K562 (cell line): ENCODE measurements at regions not wholly inside any gene's neighbourhood (a gene's known extent, or its start where the extent isn't known, plus 50 kb on each side); places are given as distances from the start of the nearest gene placed in this dataset.

ENCODE experiments used
- ARNT ChIP-seq, 2 experiments: fragments of 450-650 bp; IDR thresholded peaks; 2 replicates each; pipeline ENCODE4 v1.6.1; 2016; ENCODE audit warnings: mild to moderate bottlenecking in 1 of 2
- BCL6 ChIP-seq: fragments of 250-450 bp; sonication (Bioruptor Pico); IDR thresholded peaks from 2 replicates; pipeline ENCODE4 v1.4.0; 2020
- BRF1 ChIP-seq: IDR thresholded peaks from 3 replicates; pipeline ENCODE4 v1.6.1; 2011; ENCODE audit warnings: borderline replicate concordance, mild to moderate bottlenecking; ENCODE audit not compliant: insufficient read length; ENCODE audit errors: extremely low read depth
- HDAC8 ChIP-seq: fragments of 450-650 bp; IDR thresholded peaks from 2 replicates; pipeline ENCODE4 v1.6.1; 2016; ENCODE audit warnings: mild to moderate bottlenecking, missing genetic modification characterization, moderate library complexity, missing compliant biosample characterization
- IRF9 ChIP-seq: fragments of 450-650 bp; IDR thresholded peaks from 2 replicates; pipeline ENCODE4 v1.6.1; 2016; ENCODE audit warnings: missing biosample characterization, missing genetic modification characterization
- PCBP1 ChIP-seq: fragments of 200-400 bp; formaldehyde crosslinking; IDR thresholded peaks from 2 replicates; pipeline ENCODE4 v1.6.1; 2018; ENCODE audit warnings: mild to moderate bottlenecking, low read depth, low read length; ENCODE audit not compliant: poor library complexity, severe bottlenecking
- PHB2 ChIP-seq: fragments of 450-650 bp; IDR thresholded peaks from 2 replicates; pipeline ENCODE4 v1.6.1; 2017; ENCODE audit warnings: low read depth
- SMC3 ChIP-seq: conservative IDR thresholded peaks from 2 replicates; pipeline ENCODE4 v1.6.1; 2011; ENCODE audit warnings: low read depth, low read length, improper control_type of control experiment; ENCODE audit not compliant: insufficient read depth
- SRF ChIP-seq, 2 experiments: fragments of 250-450, 450-650 bp in 1 of 2; sonication (Bioruptor Pico) in 1 of 2; sonication (generic) in 1 of 2; formaldehyde crosslinking; IDR thresholded peaks; 2 replicates each; pipeline versions ENCODE4 v1.5.0 to v1.5.1; 2020 to 2022; ENCODE audit warnings: mild to moderate bottlenecking in 1 of 2, missing genetic modification reagents in 1 of 2
- TFE3 ChIP-seq: fragments of 450-650 bp; formaldehyde crosslinking; IDR thresholded peaks from 2 replicates; pipeline ENCODE4 v1.4.0; 2020; ENCODE audit warnings: mild to moderate bottlenecking, mixed read lengths
- ZFP30 ChIP-seq: fragments of 250-450 bp; sonication (Bioruptor Pico); IDR thresholded peaks from 2 replicates; pipeline ENCODE4 v1.8.0; 2022; ENCODE audit warnings: moderate library complexity, mild to moderate bottlenecking, inconsistent platforms, borderline replicate concordance
- ZNF146 ChIP-seq: IDR thresholded peaks from one replicate; pipeline ENCODE4 v1.6.1; 2018; ENCODE audit warnings: missing compliant biosample characterization; ENCODE audit not compliant: unreplicated experiment
- ZNF197 ChIP-seq: fragments of 200-800 bp; sonication (Bioruptor generic); IDR thresholded peaks from 2 replicates; pipeline ENCODE4 v1.6.1; 2016; ENCODE audit warnings: low read depth, missing genetic modification characterization, missing compliant biosample characterization
- ZNF318 ChIP-seq, 2 experiments: fragments of 450-650 bp; IDR thresholded peaks; 2 replicates each; pipeline ENCODE4 v1.6.1; 2016; ENCODE audit warnings: mild to moderate bottlenecking in 2 of 2, borderline replicate concordance in 1 of 2, low read depth in 1 of 2, moderate library complexity in 1 of 2
- ZNF354B ChIP-seq: fragments of 250-450 bp; sonication (Bioruptor Pico); IDR thresholded peaks from 2 replicates; pipeline ENCODE4 v1.4.0; 2020
- ZNF75A ChIP-seq: fragments of 450-650 bp; formaldehyde crosslinking; IDR thresholded peaks from 2 replicates; pipeline ENCODE4 v1.4.0; 2020; ENCODE audit warnings: mild to moderate bottlenecking
- TF ChIP-seq, protein P1 (sequence below): fragments of 250-450 bp; sonication (Bioruptor Pico); IDR thresholded peaks from 2 replicates; pipeline ENCODE4 v1.8.0; 2021; ENCODE audit warnings: borderline replicate concordance, mild to moderate bottlenecking, moderate library complexity; ENCODE audit not compliant: poor library complexity, severe bottlenecking

- TF ChIP-seq ZNF318 (IDR thresholded peaks at IDR 0.05; ENCODE audit: borderline replicate concordance in 1 of 2, low read depth in 1 of 2), result peak in 1 of 2 experiments; percentile 99; a peak in 2 of 4 replicates
- TF ChIP-seq HDAC8 (tag), result no peak
- peak; percentile 82 for TF ChIP-seq IRF9
- TF ChIP-seq ZNF75A (CRISPR knock-in tag), result no peak
- TF ChIP-seq ZFP30 (CRISPR knock-in tag), result no peak
- no peak for TF ChIP-seq PHB2
- TF ChIP-seq ZNF354B (CRISPR knock-in tag), result no peak
- no peak for TF ChIP-seq BCL6 (CRISPR knock-in tag)
- no peak for TF ChIP-seq PCBP1
- TF ChIP-seq SMC3, result no peak
- no peak for TF ChIP-seq ZNF197 (CRISPR knock-in tag)
- no peak for TF ChIP-seq SRF (CRISPR knock-in tag; IDR thresholded peaks at IDR 0.05)
- peak in 1 of 2 experiments; percentile 76; a peak in 2 of 4 replicates for TF ChIP-seq ARNT (IDR thresholded peaks at IDR 0.05)
- TF ChIP-seq ZNF146 (CRISPR knock-in tag), result no peak
- TF ChIP-seq BRF1, result no peak
- no peak for TF ChIP-seq TFE3
- TF ChIP-seq, protein P1, sequence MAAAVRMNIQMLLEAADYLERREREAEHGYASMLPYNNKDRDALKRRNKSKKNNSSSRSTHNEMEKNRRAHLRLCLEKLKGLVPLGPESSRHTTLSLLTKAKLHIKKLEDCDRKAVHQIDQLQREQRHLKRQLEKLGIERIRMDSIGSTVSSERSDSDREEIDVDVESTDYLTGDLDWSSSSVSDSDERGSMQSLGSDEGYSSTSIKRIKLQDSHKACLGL (CRISPR knock-in tag), result no peak
Observed at GRCh38 chr3:72270072-72270681, 485.2 kb upstream of the PROK2 start (continued).
